Endothelial cell of umbilical vein (primary cell): ENCODE measurements at regions not wholly inside any gene's neighbourhood (a gene's known extent, or its start where the extent isn't known, plus 50 kb on each side); places are given as distances from the start of the nearest gene placed in this dataset.

Source experiments
- BruUV-seq: library from RNA; stranded (reverse); fragments of 400-500 nt; replicated peaks from 2 replicates; lab custom pipeline; 2021; lab: Mats Ljungman, UMichigan
- CTCF ChIA-PET: fragments of 300-600, 350-600 bp; sonication (Branson Sonifier 250); formaldehyde crosslinking; loops from one replicate; lab custom pipeline; 2021; ENCODE audit warnings: antibody characterized with exemption, inconsistent platforms; lab: Charles Lee
- POLR2A ChIA-PET: fragments of 300-600, 350-600 bp; sonication (Branson Sonifier 250); formaldehyde crosslinking; loops from one replicate; lab custom pipeline; 2021; ENCODE audit warnings: antibody characterized with exemption, inconsistent platforms; lab: Charles Lee
- DNase-seq: peaks from one replicate; pipeline ENCODE4 v3.0.0-alpha.2; 2011; ENCODE audit warnings: low read depth, low spot score
- FAIRE-seq: peaks from 2 replicates; lab custom pipeline; 2011; peaks lifted over from hg19 to GRCh38; lab: Jason Lieb, UNC
- H2AFZ ChIP-seq: 2 replicates; pipeline ENCODE4 v1.6.0; 2012; ENCODE audit warnings: low read depth, low read length, control low read depth, inconsistent platforms
- H3K27ac ChIP-seq: 2 replicates; pipeline ENCODE4 v1.5.1; 2011; ENCODE audit warnings: low read depth, mild to moderate bottlenecking, control low read depth, low read length, moderate library complexity; ENCODE audit not compliant: insufficient read depth
- H3K27me3 ChIP-seq, 2 experiments: 2 replicates each; pipeline versions ENCODE4 v1.6.0 to v1.6.1; 2011; ENCODE audit warnings: low read length in 2 of 2, mixed read lengths in 1 of 2; ENCODE audit not compliant: control insufficient read depth in 2 of 2, insufficient read depth in 2 of 2
- H3K36me3 ChIP-seq, 2 experiments: 2 replicates in 1 of 2; 3 replicates in 1 of 2; pipeline ENCODE4 v1.5.1; 2011; ENCODE audit warnings: low read length in 2 of 2, mild to moderate bottlenecking in 1 of 2, moderate library complexity in 1 of 2; ENCODE audit not compliant: control insufficient read depth in 2 of 2, insufficient read depth in 2 of 2; ENCODE audit errors: extremely low read depth in 1 of 2
- H3K4me1 ChIP-seq: 3 replicates; pipeline ENCODE4 v1.5.1; 2011; ENCODE audit warnings: mild to moderate bottlenecking, low read length; ENCODE audit not compliant: control insufficient read depth, insufficient read depth; ENCODE audit errors: extremely low read depth
- H3K4me2 ChIP-seq: 2 replicates; pipeline ENCODE4 v1.6.1; 2011; ENCODE audit warnings: low read length, control low read depth, mixed read lengths; ENCODE audit not compliant: insufficient read depth
- H3K4me3 ChIP-seq, 3 experiments: fragments of 200-600 bp in 1 of 3; sonication (generic), shearing (Covaris generic) in 1 of 3; replicated peaks in 1 of 3; 2 replicates each; pipeline ENCODE4 v1.5.1; 2011 to 2016; ENCODE audit warnings: control low read depth in 3 of 3, low read length in 3 of 3, mild to moderate bottlenecking in 2 of 3, inconsistent platforms in 1 of 3, low read depth in 1 of 3, moderate library complexity in 1 of 3; ENCODE audit not compliant: insufficient read depth in 1 of 3
- H3K79me2 ChIP-seq: 2 replicates; pipeline ENCODE4 v1.6.0; 2012; ENCODE audit warnings: low read length, inconsistent platforms; ENCODE audit not compliant: control insufficient read depth, insufficient read depth
- H3K9ac ChIP-seq: replicated peaks from 2 replicates; pipeline ENCODE3; 2011; ENCODE audit warnings: low read length, control low read depth; ENCODE audit not compliant: insufficient read depth; ENCODE audit errors: extremely low read depth
- H3K9me1 ChIP-seq: replicated peaks from 3 replicates; pipeline ENCODE4 v1.6.0; 2011; ENCODE audit warnings: mild to moderate bottlenecking, low read length; ENCODE audit not compliant: control insufficient read depth, insufficient read depth; ENCODE audit errors: extremely low read depth
- H3K9me3 ChIP-seq: replicated peaks from 2 replicates; pipeline ENCODE4 v1.5.1; 2012; ENCODE audit warnings: low read length, inconsistent platforms; ENCODE audit not compliant: control insufficient read depth, insufficient read depth
- H4K20me1 ChIP-seq: replicated peaks from 2 replicates; pipeline ENCODE3; 2011; ENCODE audit warnings: mild to moderate bottlenecking, low read length; ENCODE audit not compliant: control insufficient read depth, insufficient read depth; ENCODE audit errors: extremely low read depth
- EZH2 ChIP-seq: IDR thresholded peaks from 2 replicates; pipeline ENCODE4 v1.6.1; 2012; ENCODE audit warnings: borderline replicate concordance, low read depth, mild to moderate bottlenecking, moderate library complexity, low read length, inconsistent platforms; ENCODE audit not compliant: severe bottlenecking
- FOS ChIP-seq: IDR thresholded peaks from 2 replicates; pipeline ENCODE4 v1.6.1; 2011; ENCODE audit warnings: mild to moderate bottlenecking, low read length, moderate library complexity, borderline replicate concordance; ENCODE audit not compliant: insufficient read depth
- GATA2 ChIP-seq: IDR thresholded peaks from 2 replicates; pipeline ENCODE4 v1.7.0; 2011; ENCODE audit warnings: low read depth, mild to moderate bottlenecking, moderate library complexity, mixed read lengths, low read length; ENCODE audit not compliant: insufficient read length, insufficient read depth
- JUN ChIP-seq: IDR thresholded peaks from 2 replicates; pipeline ENCODE4 v1.6.1; 2011; ENCODE audit warnings: borderline replicate concordance, low read depth; ENCODE audit not compliant: insufficient read length, insufficient read depth
- MAX ChIP-seq: IDR thresholded peaks from 2 replicates; pipeline ENCODE4 v1.6.1; 2011; ENCODE audit not compliant: insufficient read depth, insufficient read length
- POLR2A ChIP-seq: IDR thresholded peaks from 2 replicates; pipeline ENCODE4 v1.6.1; 2012; ENCODE audit warnings: low read depth, mild to moderate bottlenecking, control low read depth, low read length
- dilution Hi-C: fragments of 300-500 bp; cut with MboI; formaldehyde crosslinking; loops from one replicate; pipeline ENCODE4 v1.15.0; 2019; ENCODE audit warnings: low sequenced_read_pairs; ENCODE audit not compliant: extremely low pct_ligation_motif_present
- intact Hi-C: fragments of 100-400 bp; cut with micrococcal nuclease; formaldehyde crosslinking; loops from one replicate; pipeline ENCODE4 v1.10.0; 2022
- TF ChIP-seq, protein P1 (sequence below), 2 donors: IDR thresholded peaks; 1 replicate in 1 of 2; 2 replicates in 1 of 2; pipeline ENCODE4 v1.5.1; 2011; ENCODE audit warnings: low read length in 2 of 2, mild to moderate bottlenecking in 2 of 2, moderate library complexity in 2 of 2, control low read depth in 1 of 2, inconsistent platforms in 1 of 2, low read depth in 1 of 2; ENCODE audit not compliant: insufficient read depth in 1 of 2; ENCODE audit errors: extremely low read depth in 1 of 2

- ChIA-PET CTCF (no interaction called here), POLR2A (no interaction called here)
- H3K9ac ChIP-seq = no peak overlapping the region
- intact Hi-C loops (no loop called here), dilution Hi-C loops (no loop called here)
- no peak for FAIRE-seq
- H3K9me1 ChIP-seq = no peaks in the 10 kb centered on the region
- no TSS peak for BruUV-seq
- H3K4me1 ChIP-seq = no peaks in the 10 kb centered on the region
- H3K4me2 ChIP-seq = no peak overlapping the region
- H3K4me3 ChIP-seq = no peak overlapping the region
- TF ChIP-seq GATA2 = no peak
- TF ChIP-seq MAX = no peak
- no peak for TF ChIP-seq JUN
- TF ChIP-seq FOS = no peak
- TF ChIP-seq, protein P1, sequence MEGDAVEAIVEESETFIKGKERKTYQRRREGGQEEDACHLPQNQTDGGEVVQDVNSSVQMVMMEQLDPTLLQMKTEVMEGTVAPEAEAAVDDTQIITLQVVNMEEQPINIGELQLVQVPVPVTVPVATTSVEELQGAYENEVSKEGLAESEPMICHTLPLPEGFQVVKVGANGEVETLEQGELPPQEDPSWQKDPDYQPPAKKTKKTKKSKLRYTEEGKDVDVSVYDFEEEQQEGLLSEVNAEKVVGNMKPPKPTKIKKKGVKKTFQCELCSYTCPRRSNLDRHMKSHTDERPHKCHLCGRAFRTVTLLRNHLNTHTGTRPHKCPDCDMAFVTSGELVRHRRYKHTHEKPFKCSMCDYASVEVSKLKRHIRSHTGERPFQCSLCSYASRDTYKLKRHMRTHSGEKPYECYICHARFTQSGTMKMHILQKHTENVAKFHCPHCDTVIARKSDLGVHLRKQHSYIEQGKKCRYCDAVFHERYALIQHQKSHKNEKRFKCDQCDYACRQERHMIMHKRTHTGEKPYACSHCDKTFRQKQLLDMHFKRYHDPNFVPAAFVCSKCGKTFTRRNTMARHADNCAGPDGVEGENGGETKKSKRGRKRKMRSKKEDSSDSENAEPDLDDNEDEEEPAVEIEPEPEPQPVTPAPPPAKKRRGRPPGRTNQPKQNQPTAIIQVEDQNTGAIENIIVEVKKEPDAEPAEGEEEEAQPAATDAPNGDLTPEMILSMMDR (IDR thresholded peaks at IDR 0.05; ENCODE audit: extremely low read depth in 1 of 2, insufficient read depth in 1 of 2, low read depth in 1 of 2, low read length in 2 of 2) = no peak
- TF ChIP-seq POLR2A = no peak
- no peak for TF ChIP-seq EZH2
- DNase-seq = no peak
- no peaks in the 10 kb centered on the region for H3K36me3 ChIP-seq
- H3K9me3 ChIP-seq = peaks cover 7% of the 10 kb centered on the region
- H3K27me3 ChIP-seq = no peaks in the 10 kb centered on the region
- H3K79me2 ChIP-seq = no peaks in the 10 kb centered on the region
- H3K27ac ChIP-seq = no peak overlapping the region
- no peak overlapping the region for H2AFZ ChIP-seq
- no peaks in the 10 kb centered on the region for H4K20me1 ChIP-seq
Observed at GRCh38 chr2:104177179-104177578, 676.7 kb upstream of the POU3F3 start.
